GM18498 (cell line): ENCODE measurements at regions not wholly inside any gene's neighbourhood (a gene's known extent, or its start where the extent isn't known, plus 50 kb on each side); places are given as distances from the start of the nearest gene placed in this dataset.
"Not testable (repeated sequence)": the region's sequence is repeated elsewhere in the genome, so short reads cannot be mapped to it uniquely, and the experiment has no call there.

Experiments used
- ATAC-seq: cut with Tn5 transposase; IDR thresholded peaks from one replicate; pipeline ENCODE4 v1.9.1; 2021; ENCODE audit warnings: mild to moderate bottlenecking, moderate library complexity; ENCODE audit not compliant: unreplicated experiment

DNA sequence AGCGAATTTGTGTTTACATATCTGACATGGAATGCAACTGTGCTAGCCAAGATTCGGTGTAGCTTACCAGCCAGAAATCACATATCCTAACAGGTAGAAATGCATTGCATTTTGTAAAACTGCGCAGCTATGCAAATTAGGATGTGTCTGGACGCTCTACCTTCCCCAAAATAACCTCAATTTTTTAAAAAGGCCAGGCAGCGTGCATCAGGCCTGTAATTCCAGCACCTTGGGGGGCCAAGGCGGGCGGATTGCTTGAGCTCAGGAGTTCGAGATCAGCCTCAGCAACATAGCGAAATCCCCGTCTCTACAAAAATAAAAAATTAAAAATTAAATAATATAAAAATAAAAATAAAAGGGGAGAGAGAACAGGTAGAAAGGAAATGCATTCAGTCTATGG is 305.0 kb downstream of the TYW1 start:
- no peak for ATAC-seq

DNA sequence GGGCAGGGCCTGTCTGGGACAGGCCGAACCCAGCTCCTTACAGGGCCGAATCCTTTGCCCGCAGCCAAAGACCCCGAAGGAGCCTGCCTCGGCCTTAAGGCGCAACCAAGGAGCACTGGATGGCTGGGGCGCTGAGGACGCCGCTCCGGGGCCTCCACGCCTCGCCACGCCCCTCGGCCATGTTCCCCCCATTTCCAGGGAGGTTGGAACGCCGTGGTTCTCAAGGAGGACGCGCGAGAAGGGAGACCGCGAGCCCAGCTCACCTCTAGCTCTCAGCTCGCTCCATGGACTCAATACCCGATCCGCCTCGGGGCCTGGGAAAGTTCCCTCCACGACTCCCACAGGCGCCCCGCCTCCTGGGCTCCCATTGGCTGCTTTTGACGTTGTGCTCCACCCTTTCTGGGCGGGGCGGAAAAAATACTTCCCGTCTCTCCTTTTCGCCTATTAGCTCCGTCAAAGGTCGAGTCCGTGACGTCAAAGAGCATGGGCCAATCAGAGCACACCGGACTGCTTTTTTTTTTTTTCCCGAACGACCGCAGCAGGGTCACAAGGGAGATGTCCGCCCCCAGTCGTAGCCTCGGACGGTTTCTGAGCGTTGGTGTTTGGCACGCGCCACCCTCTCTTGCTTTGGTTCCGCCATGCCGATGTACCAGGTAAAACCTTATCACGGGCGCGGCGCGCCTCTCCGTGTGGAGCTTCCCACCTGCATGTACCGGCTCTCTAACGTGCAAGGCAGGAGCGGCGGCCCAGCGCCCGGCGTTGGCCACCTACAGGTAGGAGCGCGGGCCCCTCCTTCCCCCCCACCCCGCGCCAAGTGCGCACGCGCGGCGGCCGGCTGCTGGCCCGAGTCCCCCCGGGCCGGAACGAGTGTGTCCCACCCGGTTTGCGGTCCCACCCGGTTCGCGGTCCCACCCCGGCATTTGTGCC is 305.7 kb downstream of the TYW1 start:
- peak; percentile 89 for ATAC-seq

DNA sequence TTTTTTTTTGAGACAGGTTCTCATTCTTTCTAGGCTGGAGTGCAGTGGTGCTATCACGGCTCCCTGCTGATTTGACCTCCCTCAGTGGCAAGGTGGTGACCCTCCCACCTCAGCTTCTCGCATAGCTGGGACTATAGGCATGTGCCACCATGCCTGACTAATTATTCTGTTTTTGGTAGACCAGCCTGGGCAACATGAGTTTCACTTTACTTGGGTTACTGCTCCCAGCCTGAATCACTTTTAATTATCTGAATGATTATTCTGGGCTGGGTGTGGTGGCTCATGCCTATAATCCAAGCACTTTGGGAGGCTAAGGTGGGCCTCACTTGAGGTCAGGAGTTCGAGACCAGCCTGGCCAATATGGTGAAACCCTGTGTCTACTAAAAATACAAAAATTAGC is 308.2 kb downstream of the TYW1 start:
- ATAC-seq, result not testable (repeated sequence)

DNA sequence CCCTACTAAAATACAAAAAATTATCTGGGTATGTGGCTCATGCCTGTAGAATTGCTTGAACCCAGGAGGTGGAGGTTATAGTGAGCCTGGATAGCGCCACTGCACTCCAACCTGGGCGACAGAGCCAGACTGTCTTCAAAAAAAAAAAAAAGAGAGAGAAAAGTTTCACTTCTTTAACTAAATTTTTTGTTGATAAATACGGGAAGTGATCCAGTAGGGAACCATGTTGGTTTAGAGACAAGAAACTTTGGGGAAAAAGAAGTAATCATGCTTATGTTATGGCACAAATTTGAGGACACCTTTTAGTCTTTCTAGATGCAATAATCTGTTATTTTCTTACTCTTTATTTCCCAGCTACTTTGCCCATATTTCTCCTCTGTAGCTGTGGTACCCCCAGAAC is 309.7 kb downstream of the TYW1 start:
- ATAC-seq, result no peak

DNA sequence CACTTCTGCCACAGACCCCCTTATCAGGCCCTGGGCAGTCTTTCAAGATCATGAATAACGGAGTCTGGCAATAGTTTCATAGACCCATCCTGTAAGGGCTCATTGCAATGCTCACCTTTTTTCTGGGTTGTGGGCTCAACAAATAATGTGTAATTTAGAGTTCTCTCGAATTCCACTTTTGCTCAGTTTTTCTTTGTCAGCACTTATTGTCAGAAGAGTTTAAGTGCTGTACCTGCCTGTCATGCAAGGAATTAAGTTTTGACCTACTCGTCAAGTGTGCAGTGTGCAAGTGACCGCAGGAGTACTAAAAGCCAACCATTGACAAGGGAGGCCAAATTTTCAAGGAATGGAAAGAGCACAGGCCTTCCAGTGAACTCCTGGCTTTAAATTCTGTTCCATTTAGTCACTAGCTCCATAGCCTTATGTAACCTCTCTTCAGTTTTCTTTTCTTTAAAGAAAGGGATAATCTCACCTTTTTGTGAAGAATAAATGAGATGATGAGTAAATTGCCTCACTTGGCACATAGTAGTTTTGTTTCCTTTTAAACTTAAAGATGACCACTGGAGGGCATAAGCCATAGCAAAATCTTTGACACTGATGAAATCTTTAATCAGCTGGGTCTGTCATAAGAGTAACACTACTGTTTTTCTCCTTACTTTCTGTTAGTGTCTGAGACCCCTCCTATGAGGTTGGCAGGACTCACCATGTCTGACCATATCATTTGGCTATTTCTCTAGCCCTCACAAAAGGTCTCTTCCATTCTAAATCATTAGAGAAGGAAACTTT is 313.3 kb downstream of the TYW1 start:
- ATAC-seq, result no peak

DNA sequence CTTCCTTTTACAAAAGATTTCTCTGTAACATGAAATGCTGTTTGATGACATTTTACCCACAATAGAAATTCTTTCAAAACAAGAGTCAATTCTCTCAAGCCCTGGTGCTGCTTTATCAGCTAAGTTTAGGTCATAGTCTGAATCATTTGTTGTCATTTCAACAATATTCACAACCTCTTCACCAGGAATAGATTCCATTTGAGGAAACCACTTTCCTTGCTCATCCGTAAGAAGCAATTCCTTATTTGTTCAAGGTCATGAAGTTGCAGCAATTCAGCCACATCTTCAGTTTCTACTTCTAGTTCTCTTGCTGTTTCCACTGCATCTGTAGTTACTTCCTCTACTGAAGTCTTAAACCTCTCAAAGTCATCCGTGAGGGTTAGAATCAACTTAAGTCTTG is 315.3 kb downstream of the TYW1 start:
- no peak for ATAC-seq

DNA sequence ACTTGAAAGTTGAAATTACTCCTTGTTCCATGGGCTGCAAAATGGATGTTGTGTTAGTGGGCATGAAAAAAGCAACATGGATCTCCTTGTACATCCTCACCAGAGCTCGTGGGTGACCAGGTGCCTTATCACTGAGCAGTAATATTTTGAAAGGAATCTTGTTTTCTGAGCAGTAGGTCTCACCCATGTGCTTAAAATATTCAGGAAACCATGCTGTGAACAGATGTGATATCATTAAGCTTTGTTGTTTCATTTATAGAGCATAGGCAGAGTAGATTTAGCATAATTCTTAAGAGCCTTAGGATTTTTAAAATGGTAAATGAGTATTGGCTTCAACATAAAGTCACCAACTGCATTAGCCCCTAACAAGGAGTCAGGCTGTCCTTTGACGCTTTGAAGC is 316.6 kb downstream of the TYW1 start:
- no peak for ATAC-seq

DNA sequence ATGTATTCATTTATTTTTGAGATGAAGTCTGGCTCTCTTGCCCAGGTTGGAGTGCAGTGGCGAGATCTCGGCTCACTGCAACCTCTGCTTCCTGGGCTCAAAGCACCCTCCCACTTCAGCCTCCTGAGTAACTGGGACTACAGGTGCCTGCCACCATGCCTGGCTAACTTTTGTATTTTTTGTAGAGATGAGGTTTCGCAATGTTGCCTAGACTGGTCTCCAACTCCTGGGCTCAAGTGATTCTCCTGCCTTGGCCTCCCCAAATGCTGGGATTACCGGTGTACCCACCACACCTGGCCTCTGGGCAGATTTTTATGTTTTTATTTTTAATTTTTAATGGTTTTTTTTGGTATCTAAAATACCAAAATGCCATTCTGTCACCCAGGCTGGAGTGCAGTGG is 320.3 kb downstream of the TYW1 start:
- ATAC-seq, result not testable (repeated sequence)

DNA sequence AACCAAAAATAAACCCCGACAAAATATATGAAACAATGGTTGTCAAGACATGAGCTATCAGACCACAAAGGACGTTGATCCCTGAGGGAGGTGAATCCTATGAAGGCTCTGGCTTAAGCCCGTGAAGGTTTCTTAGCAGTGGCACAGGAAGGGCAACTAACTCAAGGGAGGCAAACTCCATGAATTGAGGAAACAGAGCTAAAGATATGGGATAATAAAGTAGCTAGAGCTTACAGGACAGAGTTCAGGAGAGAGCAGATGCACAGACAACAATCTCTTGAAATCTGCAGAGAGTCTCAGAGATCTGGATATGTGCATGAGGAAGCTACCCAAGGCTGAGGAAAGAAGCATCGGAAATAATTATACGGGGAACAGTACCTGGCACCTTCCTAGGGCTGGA is 331.6 kb downstream of the TYW1 start:
- ATAC-seq, result not testable (repeated sequence)

DNA sequence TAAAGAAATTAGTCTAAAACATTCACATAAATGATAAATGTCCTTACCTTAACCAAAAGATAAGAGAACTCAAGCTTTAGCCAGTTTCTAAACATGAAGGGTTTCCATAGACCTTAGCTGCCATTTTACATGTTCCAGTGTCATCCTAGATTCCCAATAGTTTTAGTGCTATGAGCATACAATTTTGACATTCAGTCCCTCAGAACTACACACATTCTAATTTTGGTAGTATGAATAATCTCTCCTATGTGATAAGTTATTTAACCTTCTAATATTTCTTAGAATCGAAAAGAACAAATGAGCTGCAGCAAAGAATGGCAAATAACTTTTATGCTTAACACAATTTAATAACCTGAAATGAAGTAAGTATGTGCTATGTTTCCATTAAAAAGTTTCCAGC is 338.5 kb downstream of the TYW1 start:
- ATAC-seq, result not testable (repeated sequence)

DNA sequence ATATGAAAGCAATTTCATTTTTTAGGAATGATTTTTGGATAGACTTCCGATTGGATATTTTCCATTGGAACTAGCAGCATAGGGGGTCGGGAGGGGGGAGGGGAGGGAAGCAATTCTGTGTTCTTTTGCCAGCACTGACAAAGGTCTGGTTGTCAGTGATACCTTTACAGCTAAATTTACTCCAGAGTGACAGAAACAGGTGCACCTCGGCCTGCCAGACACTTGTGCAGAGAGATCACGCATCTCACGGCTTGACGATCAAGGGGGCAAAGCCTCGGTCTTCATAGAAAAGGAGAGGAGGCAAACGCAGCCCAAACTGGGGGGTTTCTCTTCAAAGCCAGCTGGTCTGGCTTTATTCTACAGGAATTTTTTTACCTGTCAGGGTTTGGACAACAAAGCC is 339.0 kb downstream of the TYW1 start:
- ATAC-seq, result not testable (repeated sequence)

DNA sequence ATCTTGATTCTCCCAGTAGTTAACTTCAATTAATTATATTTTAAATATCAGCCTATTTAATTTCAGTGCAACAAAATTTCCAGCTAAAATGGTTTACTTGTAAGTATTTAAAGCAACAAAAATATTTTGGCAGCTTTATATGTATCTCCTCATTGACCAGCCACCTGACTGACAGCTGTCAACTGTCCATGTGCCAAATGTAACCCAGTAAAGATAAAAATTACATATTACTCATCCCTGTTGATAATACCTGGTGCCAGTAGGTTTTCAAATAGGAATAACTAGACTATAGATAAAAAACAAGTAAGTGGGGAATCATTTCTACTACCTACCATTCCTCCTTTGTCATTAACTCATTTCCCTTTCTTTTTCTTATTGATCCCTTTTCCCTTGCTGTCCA is 341.9 kb downstream of the TYW1 start:
- not testable (repeated sequence) for ATAC-seq

DNA sequence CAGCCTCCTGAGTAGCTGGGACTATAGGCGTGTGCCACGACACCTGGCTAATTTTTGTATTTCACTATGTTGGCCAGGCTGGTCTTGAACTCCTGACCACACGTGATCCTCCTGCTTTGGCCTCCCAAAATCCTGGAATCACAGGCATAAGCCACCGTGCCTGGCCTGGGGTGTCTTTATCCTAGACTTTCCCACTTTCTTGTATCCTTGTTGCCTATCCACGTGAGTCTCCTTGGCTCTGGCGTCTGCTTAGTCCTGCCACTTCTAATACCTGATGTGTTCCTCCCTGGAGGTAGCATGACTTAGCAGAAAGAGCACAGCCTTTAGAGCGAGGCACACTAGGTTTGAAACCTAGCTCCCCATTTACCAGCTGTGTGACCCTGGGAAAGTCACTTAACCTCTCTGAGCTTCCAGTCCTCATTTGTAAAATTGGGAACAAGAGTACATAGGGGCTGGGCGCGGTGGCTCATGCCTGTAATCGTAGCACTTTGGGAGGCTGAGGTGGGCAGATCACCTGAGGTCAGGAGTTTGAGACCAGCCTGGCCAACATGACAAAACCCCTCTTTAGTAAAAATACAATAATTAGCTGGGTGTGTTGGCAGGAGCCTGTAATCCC is 344.6 kb downstream of the TYW1 start:
- ATAC-seq, result no peak

DNA sequence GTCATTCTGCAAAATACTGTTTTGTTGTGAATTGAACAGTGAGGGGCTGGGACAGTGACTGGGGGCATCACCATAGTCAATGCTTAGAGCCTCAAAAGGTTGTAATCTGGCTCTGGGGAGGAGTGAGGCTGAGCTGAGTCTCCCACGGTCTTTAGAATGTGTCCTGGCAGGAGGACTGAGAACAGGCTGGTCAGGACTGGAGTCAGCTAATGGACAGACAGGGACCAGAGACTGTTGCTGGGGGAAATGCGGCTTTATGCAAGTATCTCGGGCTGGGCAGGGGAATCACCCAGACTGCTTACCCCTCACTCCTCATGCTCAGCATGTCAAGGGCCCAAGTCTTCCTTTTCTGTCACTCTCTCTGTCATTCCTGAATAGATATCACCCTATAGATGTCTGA is 346.5 kb downstream of the TYW1 start:
- ATAC-seq, result no peak

DNA sequence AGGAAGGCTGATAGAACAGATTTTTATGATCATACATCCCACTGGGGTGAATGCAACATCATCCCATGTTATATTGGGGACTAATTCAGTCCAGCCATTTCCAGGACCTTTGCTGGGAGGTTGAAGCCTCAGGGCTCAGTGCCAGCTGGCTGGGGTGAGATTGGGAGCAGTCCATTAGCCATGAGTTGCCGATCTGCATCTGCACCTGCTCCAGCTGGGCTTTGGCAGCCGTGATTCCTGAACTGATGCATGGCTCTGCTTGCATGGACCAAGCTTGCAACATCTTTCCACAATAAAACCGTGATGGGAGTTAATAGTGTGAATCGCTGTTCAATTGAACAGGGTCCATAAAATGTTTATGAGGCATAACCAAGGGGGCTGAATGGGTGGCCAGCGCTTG is 346.9 kb downstream of the TYW1 start:
- no peak for ATAC-seq

DNA sequence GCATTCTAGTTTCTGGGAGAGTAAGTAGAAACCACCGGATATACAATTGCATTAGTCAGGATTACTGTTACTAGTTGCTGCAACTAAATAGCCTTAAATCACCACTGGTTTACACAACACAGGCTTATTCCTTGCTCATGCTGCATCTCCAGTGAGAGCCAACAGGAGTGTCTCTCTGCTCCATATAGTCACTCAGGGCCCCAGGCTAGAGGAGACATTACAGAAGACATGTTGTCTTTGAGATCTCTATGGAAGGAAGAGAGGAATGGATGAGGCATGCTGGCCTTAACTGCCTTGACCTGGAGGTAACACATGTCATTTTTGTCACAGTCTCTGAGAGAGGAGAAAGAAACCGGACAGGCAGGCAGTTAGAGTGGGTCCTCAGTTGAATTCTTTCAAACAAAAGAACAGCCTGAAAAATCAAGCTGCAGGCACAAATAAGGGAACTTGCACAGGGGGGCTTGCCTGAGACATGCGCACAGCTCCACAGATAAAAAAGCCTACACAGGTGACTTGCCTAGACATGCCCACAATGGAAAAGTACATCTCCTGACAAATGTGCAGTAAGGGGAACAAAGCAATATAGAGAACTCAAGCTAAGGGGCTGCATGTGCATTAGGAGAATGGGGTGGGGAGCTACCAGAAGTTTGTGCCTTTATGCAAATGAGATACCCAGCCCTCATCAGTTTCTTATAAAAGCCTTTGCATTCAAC is 348.0 kb downstream of the TYW1 start:
- no peak for ATAC-seq

DNA sequence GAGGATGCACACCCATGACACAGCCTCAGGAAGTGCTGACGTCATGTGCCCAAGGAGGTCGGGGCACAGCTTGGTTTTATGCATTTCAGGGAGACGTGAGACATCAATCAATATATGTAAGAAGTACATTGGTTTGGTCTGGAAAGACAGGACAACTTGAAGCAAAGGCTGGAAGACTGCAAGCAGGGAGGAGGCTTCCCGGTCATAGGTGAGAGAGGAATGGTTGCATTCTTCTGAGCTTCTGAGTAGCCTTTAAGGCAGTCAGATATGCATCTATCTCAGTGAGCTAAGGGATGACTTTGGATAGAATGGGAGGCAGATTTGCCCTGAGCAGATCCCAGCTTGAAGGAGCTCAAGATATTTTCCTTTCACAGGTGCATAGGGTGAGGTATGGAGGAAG is 349.5 kb downstream of the TYW1 start:
- no peak for ATAC-seq

DNA sequence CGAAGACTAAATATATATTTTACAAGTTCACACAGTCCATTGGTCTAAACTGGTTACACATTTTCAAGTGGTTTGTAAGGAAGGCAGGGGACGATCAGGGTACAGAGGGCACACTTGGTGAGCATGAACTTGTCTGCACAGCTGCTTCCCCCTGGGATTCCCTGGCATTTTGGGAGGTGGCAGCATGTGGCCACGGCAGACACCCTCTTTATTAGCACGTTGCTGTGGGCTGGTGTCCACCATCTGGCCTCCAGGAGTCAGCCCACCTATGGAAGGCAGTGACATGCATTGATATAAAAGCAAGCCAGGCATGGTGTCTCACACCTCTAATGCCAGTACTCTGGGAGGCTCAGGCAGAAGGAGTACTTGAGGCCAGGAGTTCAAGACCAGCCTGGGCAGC is 350.2 kb downstream of the TYW1 start:
- no peak for ATAC-seq

DNA sequence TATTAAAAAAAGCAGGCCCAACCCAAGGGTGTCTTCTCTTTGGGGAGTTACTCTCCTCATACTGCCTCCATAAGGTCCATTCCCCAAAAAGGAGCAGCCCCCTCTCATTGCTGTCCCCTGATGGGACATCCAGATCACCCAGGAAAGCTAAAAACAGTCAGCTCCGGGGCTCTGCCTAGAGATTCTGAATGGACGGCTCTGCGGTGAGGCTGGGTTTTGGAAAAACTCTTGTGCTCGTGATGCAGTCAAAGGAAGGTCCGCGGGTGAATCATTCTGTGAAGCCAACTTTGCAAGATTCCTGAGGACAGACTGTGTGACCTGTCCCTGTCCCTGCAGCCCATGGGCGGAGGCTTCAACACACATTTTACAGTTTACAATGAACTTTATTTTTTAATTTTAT is 351.5 kb downstream of the TYW1 start:
- ATAC-seq, result no peak

DNA sequence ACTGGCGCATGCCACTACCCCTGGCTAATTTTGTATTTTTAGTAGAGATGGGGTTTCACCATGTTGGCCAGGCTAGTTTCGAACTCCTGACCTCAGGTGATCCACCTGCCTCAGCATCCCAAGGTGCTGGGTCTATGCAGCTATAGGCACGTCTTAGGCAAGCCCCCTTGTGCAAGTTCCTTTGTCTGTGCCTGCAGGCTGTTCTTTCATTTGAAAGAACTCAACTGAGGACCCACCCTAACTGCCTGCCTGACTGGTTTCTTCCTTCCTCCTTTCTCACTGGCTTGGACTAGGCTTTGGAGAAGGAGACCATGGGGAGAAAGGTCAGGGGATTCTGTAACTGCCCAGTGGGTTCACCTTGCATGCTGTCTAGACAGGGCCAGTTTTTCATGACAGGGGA is 361.0 kb downstream of the TYW1 start:
- not testable (repeated sequence) for ATAC-seq

DNA sequence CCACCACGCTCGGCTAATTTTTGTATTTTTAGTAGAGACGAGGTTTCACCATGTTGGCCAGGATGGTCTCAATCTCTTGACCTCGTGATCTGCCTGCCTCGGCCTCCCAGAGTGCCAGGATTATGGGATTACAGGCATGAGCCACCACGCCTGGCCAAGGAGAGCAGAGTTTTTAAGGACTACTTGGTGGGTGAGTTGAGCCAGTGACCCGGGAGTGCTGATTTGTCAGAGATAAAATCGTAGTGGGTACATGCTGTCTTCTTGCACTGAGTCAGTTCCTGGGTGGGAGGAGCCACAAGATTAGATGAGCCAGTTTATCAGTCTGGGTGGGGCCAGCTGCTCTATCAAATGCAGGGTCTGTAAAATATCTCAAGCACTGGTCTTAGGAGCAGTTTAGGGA is 361.7 kb downstream of the TYW1 start:
- ATAC-seq, result not testable (repeated sequence)
